Upper lobe of right lung (tissue), 1 donor: ENCODE measurements at regions not wholly inside any gene's neighbourhood (a gene's known extent, or its start where the extent isn't known, plus 50 kb on each side); places are given as distances from the start of the nearest gene placed in this dataset.

Experiments used
- ATAC-seq: fragments of 200-7000 bp; cut with Tn5 transposase; one replicate; pipeline ENCODE4 v1.9.1; 2020; ENCODE audit warnings: mild to moderate bottlenecking, moderate library complexity
- DNase-seq: peaks from one replicate; pipeline ENCODE4 v3.0.0-alpha.2; 2020
- H3K27ac ChIP-seq: fragments of 200-600 bp; one replicate; pipeline ENCODE4 v1.8.0; 2022
- H3K27me3 ChIP-seq: fragments of 200-600 bp; one replicate; pipeline ENCODE4 v1.8.0; 2022; ENCODE audit warnings: mild to moderate bottlenecking
- H3K36me3 ChIP-seq: fragments of 200-600 bp; one replicate; pipeline ENCODE4 v1.8.0; 2022
- H3K4me1 ChIP-seq: fragments of 200-600 bp; one replicate; pipeline ENCODE4 v1.8.0; 2022
- H3K4me3 ChIP-seq: fragments of 200-600 bp; one replicate; pipeline ENCODE4 v1.8.0; 2022; ENCODE audit warnings: mild to moderate bottlenecking
- H3K9me3 ChIP-seq: fragments of 200-600 bp; one replicate; pipeline ENCODE4 v1.8.0; 2022
- CTCF ChIP-seq: fragments of 200-600 bp; IDR thresholded peaks from one replicate; pipeline ENCODE4 v1.8.0; 2022; ENCODE audit warnings: antibody characterized with exemption
- intact Hi-C: fragments of 100-400 bp; cut with DNase I; formaldehyde crosslinking; loops from one replicate; pipeline ENCODE4 v1.11.0; 2022
- donor health status: DM: no; HTN: yes; CAD: no; lungs with severe emphysema.

GRCh38 chr2:33848486-33848885, 249.4 kb upstream of the FAM98A start:
- Histone ChIP-seq H3K4me3 (no peak overlapping the region), H3K27me3 (no peaks in the 10 kb centered on the region), H3K27ac (no peak overlapping the region), H3K9me3 (peaks cover 10% of the 10 kb centered on the region), H3K36me3 (no peaks in the 10 kb centered on the region), H3K4me1 (no peaks in the 10 kb centered on the region)
- intact Hi-C loops: no loop called here
- TF ChIP-seq CTCF: no peak
- DNase-seq (no peak), ATAC-seq (no peak)

- intact Hi-C loops: no loop called here
- no peak overlapping the region for H3K27ac ChIP-seq
- DNase-seq (no peak), ATAC-seq (no peak)
- H3K27me3 ChIP-seq: no peaks in the 10 kb centered on the region
- H3K4me3 ChIP-seq: no peak overlapping the region
- H3K9me3 ChIP-seq: no peaks in the 10 kb centered on the region
- no peak for TF ChIP-seq CTCF
- no peaks in the 10 kb centered on the region for H3K36me3 ChIP-seq
- no peaks in the 10 kb centered on the region for H3K4me1 ChIP-seq
Measured at GRCh38 chr2:33839791-33840190, 240.7 kb upstream of the FAM98A start.

GRCh38 chr2:33836628-33837027, 237.5 kb upstream of the FAM98A start:
- no peak for TF ChIP-seq CTCF
- Histone ChIP-seq H3K27ac (no peak overlapping the region), H3K4me1 (no peaks in the 10 kb centered on the region), H3K4me3 (no peak overlapping the region), H3K27me3 (no peaks in the 10 kb centered on the region), H3K36me3 (no peaks in the 10 kb centered on the region), H3K9me3 (no peaks in the 10 kb centered on the region)
- intact Hi-C loops: no loop called here
- DNase-seq: no peak
- ATAC-seq: no peak

GRCh38 chr2:33835911-33836310, 236.8 kb upstream of the FAM98A start:
- Histone ChIP-seq H3K4me1 (no peaks in the 10 kb centered on the region), H3K9me3 (no peaks in the 10 kb centered on the region), H3K27ac (no peak overlapping the region), H3K36me3 (no peaks in the 10 kb centered on the region), H3K4me3 (no peak overlapping the region), H3K27me3 (no peaks in the 10 kb centered on the region)
- ATAC-seq (no peak), DNase-seq (no peak)
- intact Hi-C loops: no loop called here
- no peak for TF ChIP-seq CTCF

- no peak for DNase-seq
- ATAC-seq: no peak
- no peak for TF ChIP-seq CTCF
- no peaks in the 10 kb centered on the region for H3K4me1 ChIP-seq
- no peak overlapping the region for H3K4me3 ChIP-seq
- intact Hi-C loops: no loop called here
- H3K9me3 ChIP-seq: no peaks in the 10 kb centered on the region
- H3K27ac ChIP-seq: no peak overlapping the region
- H3K36me3 ChIP-seq: no peaks in the 10 kb centered on the region
- no peaks in the 10 kb centered on the region for H3K27me3 ChIP-seq
Measured at GRCh38 chr2:33822964-33823363, 223.9 kb upstream of the FAM98A start.

- no peak for DNase-seq
- no peak overlapping the region for H3K27ac ChIP-seq
- no peak for TF ChIP-seq CTCF
- no peak for ATAC-seq
- no peaks in the 10 kb centered on the region for H3K9me3 ChIP-seq
- intact Hi-C loops: no loop called here
- no peak overlapping the region for H3K4me3 ChIP-seq
- H3K4me1 ChIP-seq: no peaks in the 10 kb centered on the region
- H3K36me3 ChIP-seq: no peaks in the 10 kb centered on the region
- H3K27me3 ChIP-seq: no peaks in the 10 kb centered on the region
Measured at GRCh38 chr2:33812707-33813106, 213.6 kb upstream of the FAM98A start.
